ENCODE measurements at regions not wholly inside any gene's neighbourhood (a gene's known extent, or its start where the extent isn't known, plus 50 kb on each side); places are given as distances from the start of the nearest gene placed in this dataset.

DNA sequence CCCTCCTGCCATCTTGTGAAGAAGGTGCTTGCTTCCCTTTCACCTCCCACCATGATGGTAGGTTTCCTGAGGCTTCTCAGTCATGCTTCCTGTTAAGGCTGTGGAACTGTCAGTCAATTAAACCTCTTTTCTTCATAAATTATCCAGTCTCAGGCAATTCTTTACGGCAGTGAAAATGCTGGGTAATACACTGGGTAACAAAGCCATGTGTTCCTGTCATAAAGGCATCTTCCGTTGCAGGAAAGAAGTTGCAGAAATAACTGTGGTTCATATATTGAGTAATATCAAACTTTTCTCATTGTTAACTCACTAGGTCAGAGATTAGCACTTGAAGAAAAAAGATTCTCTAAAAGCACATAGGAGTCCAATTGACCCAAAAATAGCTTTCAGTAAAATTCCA is 163.9 kb upstream of the HNMT start:
- POLR2A ChIA-PET, result no interaction called here

More for the DNA sequence above, 163.9 kb upstream of the HNMT start:
- Histone ChIP-seq H3K79me2 (ENCODE audit: control insufficient read depth, insufficient read depth, low read length) (no peaks in the 10 kb centered on the region), H3K27ac (ENCODE audit: control insufficient read depth, insufficient read depth) (no peak overlapping the region), H3K9ac (ENCODE audit: control insufficient read depth, insufficient read depth, low read length) (no peak overlapping the region), H4K20me1 (ENCODE audit: control insufficient read depth, insufficient read depth) (no peaks in the 10 kb centered on the region), H3K9me3 (replicated peaks; ENCODE audit: control insufficient read depth, insufficient read depth, low read length) (no peaks in the 10 kb centered on the region; the same call in 2 of the 3 replicates), H3K36me3 (ENCODE audit: control insufficient read depth in 2 of 2, insufficient read depth in 2 of 2, low read length in 1 of 2) (no peaks in the 10 kb centered on the region), H3K4me1 (ENCODE audit: control insufficient read depth, insufficient read depth, low read length) (no peaks in the 10 kb centered on the region), H3K4me2 (ENCODE audit: control insufficient read depth, insufficient read depth) (no peak overlapping the region), H2AFZ (ENCODE audit: control insufficient read depth, low read depth, low read length) (no peak overlapping the region), H3K27me3 (replicated peaks in 1 of 2; ENCODE audit: control insufficient read depth in 2 of 2, insufficient read depth in 2 of 2, low read length in 1 of 2) (no peaks in the 10 kb centered on the region), H3K4me3 (no peak overlapping the region)
- CTCF ChIA-PET, result no interaction called here
- TF ChIP-seq MXI1 (IDR thresholded peaks at IDR 0.05; ENCODE audit: low read depth, low read length) (no peak), ZNF384 (IDR thresholded peaks at IDR 0.05; ENCODE audit: borderline replicate concordance, low read depth, low read length) (no peak), SRF (IDR thresholded peaks at IDR 0.05; ENCODE audit: low read depth in 2 of 2, low read length in 2 of 2) (no peak), ZBTB11 (CRISPR knock-in tag; IDR thresholded peaks at IDR 0.05) (no peak), MYB (IDR thresholded peaks at IDR 0.05; ENCODE audit: borderline replicate concordance, low read depth, low read length) (no peak)
- TF ChIP-seq, protein P1, sequence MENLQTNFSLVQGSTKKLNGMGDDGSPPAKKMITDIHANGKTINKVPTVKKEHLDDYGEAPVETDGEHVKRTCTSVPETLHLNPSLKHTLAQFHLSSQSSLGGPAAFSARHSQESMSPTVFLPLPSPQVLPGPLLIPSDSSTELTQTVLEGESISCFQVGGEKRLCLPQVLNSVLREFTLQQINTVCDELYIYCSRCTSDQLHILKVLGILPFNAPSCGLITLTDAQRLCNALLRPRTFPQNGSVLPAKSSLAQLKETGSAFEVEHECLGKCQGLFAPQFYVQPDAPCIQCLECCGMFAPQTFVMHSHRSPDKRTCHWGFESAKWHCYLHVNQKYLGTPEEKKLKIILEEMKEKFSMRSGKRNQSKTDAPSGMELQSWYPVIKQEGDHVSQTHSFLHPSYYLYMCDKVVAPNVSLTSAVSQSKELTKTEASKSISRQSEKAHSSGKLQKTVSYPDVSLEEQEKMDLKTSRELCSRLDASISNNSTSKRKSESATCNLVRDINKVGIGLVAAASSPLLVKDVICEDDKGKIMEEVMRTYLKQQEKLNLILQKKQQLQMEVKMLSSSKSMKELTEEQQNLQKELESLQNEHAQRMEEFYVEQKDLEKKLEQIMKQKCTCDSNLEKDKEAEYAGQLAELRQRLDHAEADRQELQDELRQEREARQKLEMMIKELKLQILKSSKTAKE (IDR thresholded peaks at IDR 0.05; ENCODE audit: low read depth, poor library complexity, severe bottlenecking), result no peak
- in situ Hi-C loops (cut with MboI) (no loop called here), intact Hi-C loops (cut with micrococcal nuclease; ENCODE audit: unreplicated experiment) (no loop called here)
- 20% methylated on average over 2 of the region's 2 CpGs for WGBS (ENCODE audit: insufficient coverage, insufficient replicate concordance, low lambda C conversion rate, missing lambda C conversion rate)
- SMC1A ChIA-PET (ENCODE audit: uncharacterized antibody, unreplicated experiment), result no interaction called here
- no TSS peak for BruUV-seq (replicated peaks)
- ATAC-seq, result no peak
- no peak for FAIRE-seq
- no peak for DNase-seq (ENCODE audit: low read depth, low spot score)
- RAD21 ChIA-PET (ENCODE audit: unreplicated experiment), result no interaction called here
